Tibial artery (tissue), 4 donors: ENCODE measurements at regions not wholly inside any gene's neighbourhood (a gene's known extent, or its start where the extent isn't known, plus 50 kb on each side); places are given as distances from the start of the nearest gene placed in this dataset.

Source experiments
- DNase-seq, 2 donors: peaks; one replicate each; pipeline ENCODE4 v3.0.0-alpha.2; 2019
- H3K27ac ChIP-seq, 2 donors: fragments of 200-600 bp; sonication (generic) in 1 of 2; 1 replicate in 1 of 2; 2 replicates in 1 of 2; pipeline ENCODE4 v1.5.1; 2018 to 2019; ENCODE audit warnings: mild to moderate bottlenecking in 1 of 2
- H3K27me3 ChIP-seq, 2 donors: fragments of 200-600 bp; sonication (generic) in 1 of 2; one replicate each; pipeline versions ENCODE4 v1.5.1 to v1.6.0; 2016 to 2019
- H3K36me3 ChIP-seq, 3 donors: fragments of 200-600 bp; sonication (generic) in 2 of 3; one replicate each; pipeline ENCODE4 v1.5.1; 2016 to 2019; ENCODE audit warnings: mild to moderate bottlenecking in 2 of 3
- H3K4me1 ChIP-seq, 4 donors: fragments of 200-600 bp; sonication (generic) in 2 of 4; 1 replicate in 3 of 4; 2 replicates in 1 of 4; pipeline ENCODE4 v1.5.1; 2016 to 2019
- H3K4me3 ChIP-seq, 2 donors: fragments of 200-600 bp; sonication (generic) in 1 of 2; 1 replicate in 1 of 2; 2 replicates in 1 of 2; pipeline ENCODE4 v1.5.1; 2018 to 2019; ENCODE audit warnings: mild to moderate bottlenecking in 2 of 2
- H3K9me3 ChIP-seq, 3 donors: fragments of 200-600 bp; sonication (generic) in 1 of 3; one replicate each; pipeline ENCODE4 v1.5.1; 2016 to 2019
- CTCF ChIP-seq, 2 experiments: fragments of 200-600 bp in 1 of 2; fragments of 450-650 bp in 1 of 2; IDR thresholded peaks; one replicate each; pipeline ENCODE4 v1.5.1; 2017 to 2019; ENCODE audit warnings: antibody characterized with exemption in 2 of 2, mild to moderate bottlenecking in 1 of 2, moderate library complexity in 1 of 2
- intact Hi-C: fragments of 100-400 bp; cut with DNase I; formaldehyde crosslinking; loops from one replicate; pipeline ENCODE4 v1.15.0; 2023; ENCODE audit warnings: low total_unique reads

- intact Hi-C loops: no loop called here
- Histone ChIP-seq H3K4me1 (no peaks in the 10 kb centered on the region), H3K27me3 (peaks cover 0 to 29% of the 10 kb centered on the region in 2 donors), H3K27ac (no peak overlapping the region), H3K36me3 (no peaks in the 10 kb centered on the region), H3K9me3 (no peaks in the 10 kb centered on the region), H3K4me3 (no peak overlapping the region)
- no peak for TF ChIP-seq CTCF (IDR thresholded peaks at IDR 0.05)
- DNase-seq: no peak
Measured at GRCh38 chr12:115885040-115885690, 392.3 kb downstream of the MED13L start.

GRCh38 chr12:115882936-115883335 is 394.6 kb downstream of the MED13L start:
- H3K4me1 ChIP-seq: no peaks in the 10 kb centered on the region
- no peak for DNase-seq
- H3K27ac ChIP-seq: no peak overlapping the region
- H3K27me3 ChIP-seq: peaks cover 0 to 33% of the 10 kb centered on the region in 2 donors
- H3K9me3 ChIP-seq: no peaks in the 10 kb centered on the region
- H3K36me3 ChIP-seq: no peaks in the 10 kb centered on the region
- intact Hi-C loops: no loop called here
- H3K4me3 ChIP-seq: no peak overlapping the region
- no peak for TF ChIP-seq CTCF (IDR thresholded peaks at IDR 0.05)

- TF ChIP-seq CTCF (IDR thresholded peaks at IDR 0.05): no peak
- no peak overlapping the region for H3K27ac ChIP-seq
- no peaks in the 10 kb centered on the region for H3K36me3 ChIP-seq
- peaks cover 0 to 3% (median 0%) of the 10 kb centered on the region in 3 donors for H3K9me3 ChIP-seq
- DNase-seq: no peak
- intact Hi-C loops: no loop called here
- no peaks in the 10 kb centered on the region for H3K4me1 ChIP-seq
- peaks cover 0 to 20% of the 10 kb centered on the region in 2 donors for H3K27me3 ChIP-seq
- no peak overlapping the region for H3K4me3 ChIP-seq
Measured at GRCh38 chr12:115880238-115880637, 397.3 kb downstream of the MED13L start.

- intact Hi-C loops: no loop called here
- H3K4me1 ChIP-seq: no peaks in the 10 kb centered on the region
- no peaks in the 10 kb centered on the region for H3K36me3 ChIP-seq
- H3K27me3 ChIP-seq: peaks cover 0 to 18% of the 10 kb centered on the region in 2 donors
- peaks cover 0 to 3% (median 0%) of the 10 kb centered on the region in 3 donors for H3K9me3 ChIP-seq
- H3K27ac ChIP-seq: no peak overlapping the region
- no peak overlapping the region for H3K4me3 ChIP-seq
- TF ChIP-seq CTCF (IDR thresholded peaks at IDR 0.05): no peak
- DNase-seq: no peak
Measured at GRCh38 chr12:115879354-115879753, 398.1 kb downstream of the MED13L start.

GRCh38 chr12:115873451-115874082 is 403.9 kb downstream of the MED13L start:
- no peak overlapping the region for H3K27ac ChIP-seq
- H3K4me1 ChIP-seq: no peaks in the 10 kb centered on the region
- no peaks in the 10 kb centered on the region for H3K36me3 ChIP-seq
- no peak overlapping the region for H3K4me3 ChIP-seq
- peaks cover 0 to 3% (median 0%) of the 10 kb centered on the region in 3 donors for H3K9me3 ChIP-seq
- no peak for TF ChIP-seq CTCF (IDR thresholded peaks at IDR 0.05)
- peaks cover 0 to 20% of the 10 kb centered on the region in 2 donors for H3K27me3 ChIP-seq
- DNase-seq: no peak
- intact Hi-C loops: no loop called here
